ENCODE measurements at regions not wholly inside any gene's neighbourhood (a gene's known extent, or its start where the extent isn't known, plus 50 kb on each side); places are given as distances from the start of the nearest gene placed in this dataset.
"Not testable (repeated sequence)": the region's sequence is repeated elsewhere in the genome, so short reads cannot be mapped to it uniquely, and the experiment has no call there.

GRCh38 chr2:34705551-34706247 is 1106.6 kb upstream of the FAM98A start:
- DNase-seq (ENCODE audit: low spot score), result no peak

DNA sequence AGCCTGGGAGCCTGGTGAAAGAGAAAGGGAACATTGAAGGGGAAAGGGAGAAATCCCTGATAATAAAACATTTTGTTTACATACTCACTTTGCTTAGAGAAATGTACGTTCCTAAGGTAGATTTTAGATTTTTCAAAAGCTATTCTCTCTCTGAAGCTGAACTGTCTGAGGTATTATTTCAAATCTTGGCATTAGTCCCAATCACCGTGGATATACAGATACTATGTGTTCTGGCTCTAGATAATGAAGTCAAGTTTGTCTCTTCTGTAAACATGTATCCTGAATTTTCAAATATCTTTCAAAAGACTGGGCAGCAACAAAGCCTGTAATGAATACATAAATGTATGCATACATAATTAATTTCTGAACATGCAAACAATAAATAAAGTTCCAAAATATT is 1104.2 kb upstream of the FAM98A start:
- no peak for DNase-seq (ENCODE audit: low spot score)

DNA sequence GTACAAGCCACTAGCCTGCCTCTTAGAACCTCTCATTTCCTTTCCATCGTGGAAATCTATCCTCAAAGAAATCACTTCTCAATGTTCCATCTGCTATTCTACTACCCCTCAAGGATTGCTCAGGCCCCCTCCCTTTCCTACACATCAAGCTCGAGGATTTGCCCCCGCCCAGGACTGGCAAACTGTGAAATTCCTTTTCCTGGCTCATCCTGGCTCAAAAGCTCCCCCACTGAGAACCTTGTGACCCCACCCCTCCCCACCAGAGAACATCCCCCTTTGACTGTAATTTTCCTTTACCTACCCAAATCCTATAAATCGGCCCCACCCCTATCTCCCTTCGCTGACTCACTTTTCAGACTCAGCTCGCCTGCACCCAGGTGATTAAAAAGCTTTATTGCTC is 1103.3 kb upstream of the FAM98A start:
- DNase-seq (ENCODE audit: low spot score), result not testable (repeated sequence)

DNA sequence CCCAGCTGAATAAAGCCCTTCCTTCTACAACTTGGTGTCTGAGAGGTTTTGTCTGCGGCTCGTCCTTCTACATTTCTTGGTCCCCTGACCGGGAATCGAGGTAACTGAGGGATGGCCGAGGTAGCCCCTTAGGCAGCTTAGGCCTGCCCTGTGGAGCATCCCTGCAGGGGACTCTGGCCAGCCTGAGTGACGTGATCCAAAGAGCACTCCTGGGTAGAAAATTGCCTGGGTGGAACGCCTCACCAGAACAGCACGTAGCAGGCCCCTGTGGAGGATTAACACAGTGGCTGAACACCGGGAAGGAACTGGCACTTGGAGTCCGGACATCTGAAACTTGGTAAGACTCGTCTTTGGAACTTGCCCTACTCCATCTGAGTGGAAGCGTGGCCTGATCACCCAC is 1078.5 kb upstream of the FAM98A start:
- not testable (repeated sequence) for DNase-seq (ENCODE audit: low spot score)

- not testable (repeated sequence) for DNase-seq (ENCODE audit: low spot score)
Observed at GRCh38 chr2:34677119-34677531, 1078.0 kb upstream of the FAM98A start.

- no peak for DNase-seq (ENCODE audit: low spot score)
Observed at GRCh38 chr2:34670482-34670881, 1071.4 kb upstream of the FAM98A start.

DNA sequence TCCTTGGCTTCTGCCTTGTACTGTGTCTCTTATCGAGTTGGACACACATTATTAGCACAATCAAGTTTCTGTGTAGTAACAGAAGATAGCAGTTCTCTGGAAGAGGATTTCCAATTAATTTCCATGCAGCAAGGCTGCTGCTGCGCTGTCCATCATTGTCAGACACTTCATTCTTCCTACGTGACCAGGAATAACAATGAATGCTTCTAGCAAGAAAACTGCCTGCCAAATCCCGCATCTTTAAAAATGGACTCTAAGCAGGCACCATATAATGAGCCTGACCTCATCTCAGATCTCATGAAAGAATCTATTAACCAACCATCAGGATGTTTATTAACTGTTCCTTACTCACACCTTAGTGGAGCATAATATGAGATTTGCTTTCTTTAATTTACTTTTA is 1067.7 kb upstream of the FAM98A start:
- DNase-seq (ENCODE audit: low spot score), result no peak

GRCh38 chr2:34664266-34664665 is 1065.2 kb upstream of the FAM98A start:
- no peak for DNase-seq (ENCODE audit: low spot score)

GRCh38 chr2:34663314-34663713 is 1064.2 kb upstream of the FAM98A start:
- DNase-seq (ENCODE audit: low spot score), result no peak

- DNase-seq (ENCODE audit: low spot score), result no peak
Observed at GRCh38 chr2:34660741-34661140, 1061.6 kb upstream of the FAM98A start.

GRCh38 chr2:34656632-34657031 is 1057.5 kb upstream of the FAM98A start:
- no peak for DNase-seq (ENCODE audit: low spot score)

GRCh38 chr2:34652636-34653035 is 1053.5 kb upstream of the FAM98A start:
- DNase-seq (ENCODE audit: low spot score), result no peak

- no peak for DNase-seq (ENCODE audit: low spot score)
Observed at GRCh38 chr2:34646901-34647300, 1047.8 kb upstream of the FAM98A start.

GRCh38 chr2:34632327-34632726 is 1033.2 kb upstream of the FAM98A start:
- no peak for DNase-seq (ENCODE audit: low spot score)

DNA sequence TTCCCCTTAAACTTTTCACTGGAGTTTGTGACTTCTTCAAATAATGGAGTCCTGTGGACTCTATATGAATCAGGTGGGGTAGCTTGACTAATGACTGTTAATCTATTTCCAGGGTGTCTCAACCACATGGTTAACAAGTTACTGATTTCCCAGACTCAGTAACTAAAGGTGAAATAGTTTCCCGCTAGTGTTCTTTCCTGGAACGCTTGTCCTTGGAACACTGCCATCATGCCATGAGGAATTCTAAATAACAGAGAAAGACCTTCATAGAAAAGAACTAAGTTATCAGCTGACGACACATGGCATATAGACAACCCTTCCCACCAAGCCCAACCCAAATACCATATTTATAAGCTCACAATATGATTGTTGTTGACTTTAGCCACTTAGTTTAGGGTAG is 1027.9 kb upstream of the FAM98A start:
- no peak for DNase-seq (ENCODE audit: low spot score)

DNA sequence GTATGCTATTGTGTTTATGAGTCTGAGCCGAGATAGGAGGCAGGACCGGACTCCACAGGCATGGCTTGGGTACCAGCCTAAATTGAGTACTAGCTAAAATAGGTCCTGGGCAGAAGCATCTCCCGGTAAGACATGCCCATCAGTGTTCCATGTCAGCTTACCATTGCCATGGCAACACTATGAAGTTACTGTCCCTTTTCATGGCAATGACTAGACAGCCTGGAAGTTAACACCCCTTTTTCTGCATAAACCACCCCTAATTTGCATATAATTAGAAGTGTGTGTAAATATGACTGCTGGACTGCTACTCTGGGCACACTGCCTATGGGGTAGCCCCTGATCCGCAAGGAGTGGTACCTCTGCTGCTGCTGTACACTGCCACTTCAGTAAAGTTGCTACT is 1005.1 kb upstream of the FAM98A start:
- DNase-seq (ENCODE audit: low spot score), result no peak

- DNase-seq (ENCODE audit: low spot score), result no peak
Observed at GRCh38 chr2:34602262-34602661, 1003.2 kb upstream of the FAM98A start.

- no peak for DNase-seq (ENCODE audit: low spot score)
Observed at GRCh38 chr2:34601561-34601960, 1002.5 kb upstream of the FAM98A start.

- DNase-seq (ENCODE audit: low spot score), result no peak
Observed at GRCh38 chr2:34578641-34579040, 979.5 kb upstream of the FAM98A start.

DNA sequence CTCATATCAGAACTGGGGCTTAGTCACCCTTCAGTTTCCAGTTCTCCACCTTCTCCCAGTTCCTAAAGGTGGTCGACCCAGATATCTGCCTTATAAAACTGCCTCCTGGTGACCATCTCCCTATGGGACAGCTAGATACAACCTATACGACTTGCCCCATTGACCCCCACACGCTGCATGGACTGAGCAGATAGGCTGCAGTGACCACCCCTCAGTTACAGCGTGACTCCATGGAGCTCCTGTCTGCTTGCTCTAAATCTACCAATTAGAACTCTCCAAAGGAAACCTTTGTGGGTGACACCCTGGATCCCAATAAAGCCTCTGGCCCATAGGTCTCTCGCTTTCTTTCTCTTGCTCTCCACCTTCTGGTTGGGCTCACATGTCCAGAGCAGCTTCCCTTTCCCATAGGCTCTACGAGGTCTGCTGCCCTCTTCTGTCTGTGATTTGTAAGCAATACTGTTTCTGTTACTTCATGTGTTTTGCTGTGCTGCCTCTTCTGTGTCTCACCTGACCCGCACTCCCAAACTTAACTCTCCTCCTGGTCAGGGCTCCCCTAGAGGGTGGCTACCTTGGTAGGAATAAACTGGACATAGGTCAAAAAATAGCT is 971.3 kb upstream of the FAM98A start:
- no peak for DNase-seq (ENCODE audit: low spot score)

DNA sequence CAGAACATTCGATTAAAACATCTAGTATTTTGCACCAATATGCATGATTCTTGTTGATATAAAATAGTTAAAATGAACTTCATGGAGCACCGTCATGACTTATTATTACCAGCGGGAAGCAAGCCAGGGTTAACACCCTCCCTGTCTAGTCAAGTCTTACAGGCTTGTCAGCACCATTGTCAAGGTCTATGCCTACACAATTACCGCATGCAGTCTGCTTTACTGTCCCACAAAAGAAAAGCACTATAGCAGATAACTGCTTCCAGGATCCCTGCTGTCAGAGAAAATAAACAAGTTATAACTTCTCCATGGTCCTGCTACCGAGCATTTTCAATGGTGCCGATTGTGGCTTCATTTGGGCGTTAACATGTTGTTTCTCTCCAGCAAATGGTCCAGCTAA is 968.0 kb upstream of the FAM98A start:
- no peak for DNase-seq (ENCODE audit: low spot score)

DNA sequence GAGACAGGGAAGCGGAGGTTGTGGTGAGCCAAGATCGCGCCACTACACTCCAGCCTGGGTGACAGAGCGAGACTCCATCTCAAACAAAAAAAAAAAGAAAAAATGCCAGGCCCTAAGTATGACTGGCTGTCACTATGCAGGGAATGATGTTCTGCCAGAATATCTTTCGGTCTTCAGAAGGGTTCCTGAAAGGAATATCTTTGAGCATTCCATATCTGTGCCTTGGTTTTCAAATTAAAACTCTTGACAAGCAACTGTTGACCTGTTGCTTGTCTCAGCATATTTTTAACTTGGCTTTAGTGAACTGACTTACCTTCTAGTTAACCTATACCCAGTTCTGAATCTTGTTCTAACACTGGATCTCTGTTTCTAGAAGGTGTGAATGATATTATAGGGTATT is 953.2 kb upstream of the FAM98A start:
- no peak for DNase-seq (ENCODE audit: low spot score)

DNA sequence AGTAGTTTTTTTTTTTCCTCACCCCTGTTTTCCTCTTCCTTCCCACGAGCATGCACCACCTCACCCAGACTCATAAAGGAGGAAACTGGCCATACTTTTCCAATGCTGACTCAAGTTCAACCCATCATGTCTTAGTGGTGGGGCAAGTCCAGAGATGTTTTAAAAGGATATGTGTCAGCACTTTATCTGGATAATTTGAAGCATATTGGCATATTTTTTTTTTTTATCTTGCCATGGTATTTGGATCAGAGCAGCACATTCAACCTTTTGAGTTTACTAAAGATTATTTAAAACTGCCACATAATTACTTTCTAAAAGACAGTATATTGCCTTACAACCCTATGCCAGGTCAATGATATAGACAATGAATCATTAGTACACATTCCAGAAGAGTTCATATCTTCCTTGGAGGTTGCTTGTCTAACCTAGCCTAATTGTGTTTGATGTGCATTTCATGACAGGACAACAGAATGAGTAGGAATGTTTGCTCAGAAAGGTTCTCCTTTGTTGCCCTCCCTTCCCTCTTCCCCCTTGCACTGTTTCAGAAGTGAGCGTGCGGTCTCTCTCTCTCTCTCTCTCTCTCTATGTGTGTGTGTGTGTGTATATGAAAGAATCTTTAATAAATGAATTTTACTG is 950.7 kb upstream of the FAM98A start:
- no peak for DNase-seq (ENCODE audit: low spot score)

DNA sequence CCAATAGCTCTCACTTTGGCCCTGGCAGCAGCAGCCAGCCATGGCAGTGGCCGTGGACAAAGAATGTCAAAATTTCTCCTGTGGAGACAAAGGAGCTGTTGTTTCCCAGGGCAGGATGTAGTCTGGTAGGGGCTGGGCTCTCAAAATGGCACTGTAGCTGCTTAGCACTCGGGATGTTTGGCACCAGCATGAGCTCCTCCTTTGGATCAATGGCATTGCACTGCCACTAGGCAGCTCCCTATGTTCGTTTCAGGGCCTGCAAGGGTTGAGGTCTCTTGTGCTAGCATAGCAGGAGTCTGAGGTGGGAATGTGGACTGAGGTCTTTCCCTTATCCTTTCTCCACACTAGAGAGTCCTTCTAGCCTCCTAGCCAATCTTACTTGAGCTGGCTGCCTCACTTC is 948.8 kb upstream of the FAM98A start:
- DNase-seq (ENCODE audit: low spot score), result no peak
